Hindlimb muscle (tissue), 1 donor: ENCODE measurements at regions not wholly inside any gene's neighbourhood (a gene's known extent, or its start where the extent isn't known, plus 50 kb on each side); places are given as distances from the start of the nearest gene placed in this dataset.
"Not testable (repeated sequence)": the region's sequence is repeated elsewhere in the genome, so short reads cannot be mapped to it uniquely, and the experiment has no call there.

Experiments
- DNase-seq: peaks from one replicate; pipeline ENCODE4 v3.0.0-alpha.2; 2013

DNA sequence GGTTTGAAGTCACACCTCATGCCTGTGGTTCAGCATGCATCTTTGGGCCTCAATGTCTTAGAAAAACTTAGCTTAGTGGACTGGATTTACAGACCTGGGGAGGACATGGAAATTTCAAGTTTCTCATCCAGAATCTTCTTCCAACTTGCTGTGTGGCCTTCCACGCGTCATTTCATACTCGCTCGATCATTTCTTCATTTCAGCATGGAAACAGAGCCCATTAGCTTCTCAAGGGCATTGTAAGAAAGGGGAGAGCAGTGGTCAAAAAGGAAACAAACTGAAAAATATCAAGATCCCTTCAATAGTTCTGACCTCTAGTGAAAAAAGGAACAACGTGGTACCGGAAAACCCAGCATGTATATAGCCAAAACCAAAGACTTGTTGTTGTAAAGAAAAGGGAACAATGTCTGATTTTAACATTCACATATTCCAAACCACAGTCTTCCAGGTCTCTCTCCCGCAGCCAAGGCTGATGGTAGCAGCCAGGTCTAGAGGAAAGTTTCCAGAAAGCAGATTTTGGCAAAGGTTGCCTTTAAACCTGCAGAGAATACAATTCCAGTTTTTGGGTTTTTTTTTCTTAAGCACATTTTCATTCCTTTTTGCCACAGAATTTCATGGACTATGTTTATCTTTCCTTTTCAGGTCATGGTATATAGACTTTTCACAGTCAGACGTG lies 97.0 kb upstream of the CDC42BPA start:
- peak; percentile 81 for DNase-seq

DNA sequence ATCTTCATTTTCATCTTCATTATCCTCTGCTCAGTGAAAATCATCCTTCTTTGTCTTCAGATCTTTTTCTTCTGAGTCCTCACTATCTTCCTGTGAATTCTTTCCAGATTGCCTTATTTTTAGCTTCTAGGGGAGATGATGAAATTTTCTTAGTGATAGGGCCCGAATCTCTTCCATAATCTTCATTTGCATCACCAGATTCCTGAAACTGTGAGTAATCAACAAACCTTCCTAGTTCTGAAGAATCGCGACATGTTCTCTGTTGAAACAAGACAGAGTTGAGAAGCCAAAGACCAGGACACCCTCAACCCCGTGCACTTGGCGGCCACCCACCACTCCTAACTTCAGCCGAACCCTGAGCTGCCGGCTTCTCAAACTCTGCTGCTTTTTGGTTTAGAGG lies 92.8 kb upstream of the CDC42BPA start:
- DNase-seq = no peak

DNA sequence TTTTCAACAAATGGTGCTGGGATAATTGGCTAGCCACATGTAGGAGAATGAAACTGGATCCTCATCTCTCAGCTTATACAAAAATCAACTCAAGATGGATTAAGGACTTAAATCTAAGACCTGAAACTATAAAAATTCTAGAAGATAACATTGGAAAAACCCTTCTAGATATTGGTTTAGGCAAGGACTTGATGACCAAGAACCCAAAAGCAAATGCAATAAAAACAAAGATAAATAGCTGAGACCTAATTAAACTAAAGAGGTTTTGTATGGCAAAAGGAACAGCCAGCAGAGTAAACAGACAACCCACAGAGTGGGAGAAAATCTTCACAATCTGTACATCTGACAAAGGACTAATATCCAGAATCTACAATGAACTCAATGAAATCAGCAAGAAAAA lies 88.0 kb upstream of the CDC42BPA start:
- DNase-seq = not testable (repeated sequence)

DNA sequence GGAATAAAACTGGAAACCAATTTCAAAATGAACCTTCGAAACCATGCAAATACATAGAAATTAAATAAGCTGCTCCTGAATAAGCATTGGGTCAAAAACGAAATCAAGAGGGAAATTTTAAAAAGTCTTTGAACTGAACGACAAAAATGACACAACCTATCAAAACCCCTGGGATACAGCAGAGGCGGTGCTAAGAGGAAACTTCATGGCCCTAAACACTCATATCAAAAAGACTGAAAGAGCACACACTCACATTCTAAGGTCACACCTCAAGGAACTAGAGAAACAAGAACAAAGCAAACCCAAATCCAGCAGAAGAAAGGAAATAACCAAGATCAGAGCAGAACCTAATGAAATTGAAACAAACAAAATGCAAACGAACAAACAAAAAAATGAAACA lies 85.2 kb upstream of the CDC42BPA start:
- DNase-seq = no peak

DNA sequence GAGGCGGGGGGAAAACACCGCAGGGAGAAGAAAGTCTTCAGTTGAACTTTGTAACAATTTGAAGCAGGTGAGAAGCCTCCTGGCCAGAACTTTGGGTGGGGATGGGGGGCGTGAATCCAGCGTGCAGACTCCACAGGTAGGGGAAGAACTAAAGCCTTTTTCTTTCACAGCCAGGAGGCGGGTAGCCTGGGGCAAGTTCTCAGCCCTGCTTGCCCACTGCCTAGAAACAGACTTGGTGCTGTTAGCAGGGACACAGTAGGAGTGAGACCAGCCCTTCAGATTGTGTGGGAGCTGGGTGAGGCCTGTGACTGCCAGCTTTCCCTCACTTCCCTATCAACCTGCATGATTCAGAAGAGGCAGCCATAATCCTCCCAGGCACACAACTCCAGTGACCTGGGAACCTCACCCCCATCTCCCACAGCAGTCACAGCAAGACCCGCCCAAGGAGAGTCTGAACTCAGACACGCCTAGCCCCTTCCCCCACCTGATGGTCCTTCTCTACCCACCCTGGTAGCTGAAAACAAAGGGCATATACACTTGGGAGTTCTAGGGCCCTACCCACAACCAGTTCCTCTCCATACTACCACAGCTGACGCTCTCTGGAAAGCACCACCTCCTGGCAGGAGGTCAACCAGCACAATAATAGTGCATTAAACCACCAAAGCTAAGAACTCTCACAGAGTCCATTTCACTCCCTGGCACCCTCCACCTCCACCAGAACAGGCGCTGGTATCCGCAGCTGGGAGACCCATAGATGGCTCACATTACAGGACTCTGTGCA lies 83.5 kb upstream of the CDC42BPA start:
- no peak for DNase-seq

DNA sequence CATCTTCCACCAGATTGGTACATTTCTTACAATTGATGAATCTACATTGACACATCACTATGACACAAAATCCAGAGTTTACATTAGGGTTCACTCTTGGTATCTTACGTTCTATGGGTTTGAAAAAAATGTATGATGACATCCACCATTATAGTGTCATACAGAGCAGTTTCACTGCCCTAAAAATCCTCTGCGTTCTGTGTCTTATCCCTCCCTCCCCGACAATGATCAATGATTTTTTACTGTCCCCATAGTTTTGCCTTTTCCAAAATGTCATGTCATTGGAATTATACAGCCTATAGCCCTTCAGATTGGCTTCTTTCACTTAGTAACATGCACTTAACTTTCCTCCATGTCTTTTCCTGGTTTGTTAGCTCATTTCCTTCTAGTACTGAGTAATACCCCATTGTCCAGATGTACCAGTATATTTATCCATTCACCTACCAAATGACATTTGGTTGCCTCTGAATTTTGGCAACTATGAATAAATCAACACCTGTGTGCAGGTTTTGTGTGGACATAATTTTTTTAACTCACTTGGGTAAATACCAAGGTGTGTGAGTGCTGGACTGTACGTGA lies 80.9 kb upstream of the CDC42BPA start:
- no peak for DNase-seq

DNA sequence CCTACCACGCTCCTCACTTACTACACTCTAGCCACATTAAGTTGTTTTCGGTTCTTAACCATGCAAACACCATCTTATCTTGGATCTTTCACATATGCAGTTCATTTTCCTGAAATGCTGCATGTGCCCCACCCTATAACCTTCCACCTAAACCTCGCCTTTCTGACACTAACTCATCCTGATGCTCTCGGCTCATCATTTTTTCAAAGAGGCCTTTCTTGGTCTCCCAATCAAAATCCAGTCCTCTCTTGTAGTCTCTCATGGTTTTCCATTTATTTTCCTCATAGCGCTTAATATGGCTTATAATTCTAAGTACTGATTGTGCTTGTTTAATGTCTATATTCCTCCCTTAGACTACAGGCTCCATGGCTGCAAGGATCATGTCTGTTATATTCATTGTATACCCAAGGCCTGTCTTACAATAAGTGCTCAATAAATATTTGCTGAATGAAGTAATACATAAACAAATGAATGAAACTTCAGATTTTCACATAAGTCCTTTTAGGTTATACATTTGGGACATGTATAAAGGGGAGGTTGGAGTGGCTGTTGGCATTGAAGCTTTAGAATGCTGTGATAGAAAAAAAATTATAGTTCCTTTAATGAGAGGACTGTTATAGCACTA lies 79.2 kb upstream of the CDC42BPA start:
- DNase-seq = no peak

DNA sequence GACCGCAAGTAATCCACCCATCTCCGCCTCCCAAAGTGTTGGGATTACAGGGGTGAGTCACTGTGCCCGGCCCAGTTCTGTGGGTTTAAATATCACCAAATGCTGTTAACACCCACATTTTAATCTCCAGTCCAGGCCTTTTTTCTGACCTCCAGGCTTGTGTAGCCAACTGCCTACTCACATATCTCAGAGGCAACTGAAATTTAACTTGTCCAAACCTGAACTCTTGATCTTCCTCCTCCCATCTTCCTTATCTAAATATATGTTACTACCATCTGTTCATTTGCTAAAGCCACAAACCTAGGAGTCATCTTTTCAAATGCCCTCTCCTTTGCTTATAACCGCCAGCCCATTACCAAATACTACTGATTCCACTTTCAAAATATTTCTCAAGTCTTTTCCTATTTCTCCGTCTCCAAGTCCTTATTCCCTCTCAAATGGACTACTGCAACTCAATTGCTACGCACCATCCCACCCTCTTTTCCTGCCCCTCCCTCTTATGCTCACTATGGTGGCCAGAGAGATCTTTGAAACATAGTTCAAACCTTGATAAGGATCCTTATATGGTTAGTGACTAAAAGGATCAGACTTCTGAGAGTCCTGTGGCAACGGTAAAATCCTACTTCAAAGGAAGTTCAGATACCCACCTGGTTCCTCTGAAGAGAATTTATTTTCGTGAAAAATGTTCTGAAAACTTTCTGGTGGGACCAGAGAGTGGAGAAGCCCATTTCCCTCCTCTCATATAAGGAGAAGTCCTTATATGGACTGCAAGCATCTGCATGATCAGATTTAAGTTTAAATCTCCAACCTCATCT lies 78.5 kb upstream of the CDC42BPA start:
- DNase-seq = no peak

DNA sequence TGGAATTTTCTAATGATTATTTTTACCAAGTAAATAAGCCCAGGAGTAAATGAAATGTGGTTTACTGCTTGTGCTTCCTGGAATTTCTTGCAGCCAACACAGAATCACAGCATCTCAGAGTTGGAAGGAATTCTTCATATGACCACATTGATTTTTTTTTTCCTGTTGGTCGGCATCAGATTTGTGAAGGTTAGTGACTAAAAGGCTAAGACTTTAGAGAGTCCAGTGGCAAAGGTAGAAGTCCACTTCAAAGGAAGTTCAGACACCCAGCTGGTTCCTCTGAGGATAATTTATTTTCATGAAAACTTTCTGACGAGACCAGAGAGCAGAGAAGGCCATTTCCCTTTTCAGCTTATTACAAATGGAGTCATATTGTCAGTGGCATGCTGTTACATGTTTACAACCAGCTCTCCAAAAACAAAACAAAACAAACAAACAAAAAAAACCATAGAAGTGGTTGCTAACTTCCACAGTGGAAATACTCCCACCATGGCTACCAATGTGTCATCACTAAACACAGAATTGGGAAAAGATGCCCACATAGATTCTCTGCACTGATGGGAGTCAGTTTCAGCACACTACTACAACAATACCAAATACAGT lies 77.2 kb upstream of the CDC42BPA start:
- DNase-seq = no peak

DNA sequence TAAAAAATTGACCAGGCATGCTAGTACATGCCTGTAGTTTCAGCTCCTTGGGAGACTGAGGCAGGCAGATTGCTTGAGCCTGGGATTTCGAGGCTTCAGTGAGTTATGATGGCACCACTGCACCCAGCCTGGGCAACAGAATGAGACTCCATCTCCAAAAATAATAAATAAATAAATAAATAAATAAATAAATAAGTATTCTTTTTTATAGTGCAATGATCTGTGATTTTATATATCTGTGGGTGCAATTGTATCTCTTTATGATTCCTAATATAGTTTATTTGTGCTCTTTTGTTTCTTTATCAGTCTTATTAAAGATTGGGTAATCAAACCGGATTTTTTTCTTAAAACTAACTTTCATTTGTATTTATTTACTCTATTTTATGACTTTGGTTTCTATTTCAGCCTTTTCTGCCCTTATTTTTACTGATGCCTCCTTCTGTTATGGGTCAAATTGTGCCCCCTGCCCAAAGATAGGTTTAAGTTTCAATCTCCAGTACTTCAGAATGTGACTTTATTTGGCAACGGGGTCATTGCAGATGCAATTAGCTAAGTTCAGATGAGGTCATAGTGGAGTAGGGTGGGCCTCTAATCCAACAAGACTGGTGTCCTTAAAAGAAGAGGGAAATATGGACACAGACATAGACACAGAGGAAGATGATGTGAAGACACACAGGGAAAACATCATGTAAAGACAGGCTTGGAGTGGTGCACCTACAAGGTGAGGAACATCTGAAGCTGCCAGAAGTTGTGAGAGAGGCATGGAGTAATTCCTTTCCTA lies 74.9 kb upstream of the CDC42BPA start:
- no peak for DNase-seq

DNA sequence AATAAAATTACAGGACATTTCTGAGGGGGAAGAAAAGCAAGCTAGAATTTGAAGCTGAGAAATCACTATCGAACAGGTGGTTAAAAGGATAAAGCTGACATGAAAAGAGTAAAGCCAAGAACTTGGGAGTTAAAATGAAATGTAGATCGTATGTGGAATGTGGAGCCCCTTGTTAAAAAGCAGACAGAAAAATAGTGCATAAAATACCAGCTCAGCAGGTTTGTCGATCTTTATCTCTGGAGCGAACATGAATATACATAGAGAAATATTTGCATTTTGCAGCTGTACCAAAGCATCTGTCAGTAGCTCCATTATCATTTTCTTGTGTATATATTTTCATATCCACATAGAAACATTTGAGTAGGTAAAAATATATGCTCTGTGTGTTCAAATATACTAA lies 73.6 kb upstream of the CDC42BPA start:
- no peak for DNase-seq

DNA sequence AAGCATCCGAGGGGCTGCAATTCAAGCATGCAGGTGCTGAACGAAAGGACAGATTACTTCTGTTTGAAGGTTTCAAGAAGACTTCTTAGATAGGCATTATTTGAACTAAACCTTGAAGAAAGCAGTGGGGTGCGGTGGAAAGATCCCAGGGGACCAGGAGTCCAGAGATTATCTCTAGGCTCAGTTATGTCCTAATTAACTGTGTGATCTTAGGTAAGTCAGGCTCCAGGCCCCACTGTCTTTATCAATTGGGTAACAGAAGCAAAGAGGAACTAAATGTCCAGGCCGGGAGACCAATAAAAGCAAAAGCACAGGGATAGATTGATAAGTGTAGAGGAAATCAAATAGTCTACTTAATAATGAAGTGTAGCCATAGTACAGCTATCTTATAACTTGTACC lies 72.9 kb upstream of the CDC42BPA start:
- DNase-seq = no peak

DNA sequence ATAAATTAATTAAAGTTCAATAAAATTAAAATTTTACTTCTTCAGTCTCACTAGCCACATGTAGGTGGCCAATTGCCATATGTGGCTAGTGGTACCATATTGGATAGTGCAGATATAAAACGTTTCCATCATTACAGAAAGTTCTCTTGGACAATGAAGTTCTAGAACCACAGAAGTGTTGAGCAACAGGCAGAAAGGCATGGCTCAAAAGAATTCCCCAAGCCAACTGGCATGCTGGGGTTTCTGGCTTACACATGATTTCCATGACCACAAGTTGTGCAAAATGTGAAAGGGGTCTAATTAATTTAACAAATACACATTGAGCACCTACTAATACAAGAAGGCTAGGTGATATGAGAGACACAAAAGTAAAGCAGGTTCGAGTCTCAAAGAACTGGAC lies 72.2 kb upstream of the CDC42BPA start:
- DNase-seq = no peak

DNA sequence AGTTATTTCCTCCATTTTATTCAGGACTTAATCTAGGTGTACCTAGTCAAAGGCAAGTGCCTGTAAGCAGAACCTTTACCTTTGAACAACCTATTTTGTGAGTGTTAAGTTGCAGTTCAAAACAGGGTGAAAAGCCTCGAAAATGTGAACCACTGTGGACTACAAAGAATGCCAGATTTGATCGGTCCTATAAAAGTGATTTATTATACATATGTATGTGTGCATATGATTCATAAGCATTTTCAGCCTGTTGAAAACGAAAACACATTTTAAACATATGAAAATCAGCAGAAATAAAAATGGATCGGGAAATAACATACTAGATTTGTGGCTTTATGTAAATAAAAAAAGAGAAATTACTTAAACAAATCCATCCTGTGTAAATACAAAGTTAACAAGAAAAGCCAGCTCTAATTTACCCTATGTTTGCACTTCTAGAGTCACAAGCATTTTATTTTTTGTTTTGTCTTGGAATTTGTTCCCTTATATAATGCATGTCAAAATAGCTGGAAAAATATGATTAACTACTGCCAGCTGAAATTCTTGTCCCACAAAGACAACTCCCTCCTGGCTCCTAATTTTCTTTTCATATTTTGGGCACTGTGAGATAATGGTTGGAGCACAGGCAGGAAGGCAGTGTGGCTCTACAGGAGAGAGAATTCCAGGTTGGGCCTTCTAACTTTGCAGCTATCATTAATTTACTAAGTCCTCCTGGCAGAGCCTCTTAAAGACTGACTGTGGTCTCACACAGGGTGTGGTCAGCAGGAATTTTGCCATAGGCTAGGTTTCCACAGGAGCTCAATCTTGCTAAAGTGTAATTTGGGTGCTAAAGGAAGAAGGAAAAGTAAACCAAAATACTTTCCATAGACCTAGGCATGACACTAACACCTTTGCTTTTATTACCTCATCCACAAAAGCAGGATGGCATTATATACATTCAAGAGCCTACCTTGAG lies 70.2 kb upstream of the CDC42BPA start:
- no peak for DNase-seq

DNA sequence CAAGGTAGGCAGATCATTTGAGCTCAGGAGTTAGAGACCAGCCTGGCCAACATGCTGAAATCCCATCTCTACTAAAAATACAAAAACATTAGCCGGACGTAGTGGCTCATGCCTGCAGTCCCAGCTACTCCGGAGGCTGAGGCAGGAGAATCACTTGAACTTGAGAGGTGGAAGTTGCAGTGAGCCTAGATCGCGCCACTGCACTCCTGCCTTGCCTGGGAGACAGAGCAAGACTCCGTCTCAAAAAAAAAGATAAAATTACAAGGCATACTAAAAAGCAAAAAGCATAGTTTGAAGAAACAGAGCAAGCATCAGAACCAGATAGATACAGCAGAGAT lies 61.2 kb upstream of the CDC42BPA start:
- no peak for DNase-seq

DNA sequence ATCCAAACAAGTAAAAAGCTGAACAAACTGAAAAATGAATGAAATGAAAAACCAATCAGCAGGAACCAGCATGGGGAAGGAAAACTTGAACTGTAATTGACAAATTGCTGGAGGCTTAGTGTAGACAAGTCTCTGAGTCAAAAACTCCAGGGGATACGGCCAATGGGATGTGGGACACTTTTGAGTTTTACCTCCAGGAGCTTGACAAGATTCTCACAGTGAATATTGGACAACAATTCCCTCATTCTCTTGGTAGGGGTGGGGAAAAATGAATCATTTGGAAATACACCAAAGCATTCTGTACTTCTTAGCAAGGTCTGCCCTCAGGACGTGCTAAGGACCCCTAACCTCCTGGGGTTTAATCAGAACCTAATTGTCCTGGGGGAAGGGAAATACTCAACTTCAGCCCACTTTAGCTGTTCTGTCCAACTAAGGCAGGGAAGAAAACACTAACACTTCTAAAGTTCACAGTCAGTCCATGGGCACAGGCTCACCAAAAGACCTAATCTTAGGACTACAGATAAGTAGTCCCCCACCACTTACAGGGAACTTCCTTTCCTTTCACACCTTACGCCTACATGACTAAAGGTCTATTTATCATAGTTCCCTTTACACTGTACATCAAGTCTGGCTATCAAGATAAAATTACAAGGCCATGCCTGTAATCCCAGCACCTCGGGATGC lies 60.7 kb upstream of the CDC42BPA start:
- no peak for DNase-seq

DNA sequence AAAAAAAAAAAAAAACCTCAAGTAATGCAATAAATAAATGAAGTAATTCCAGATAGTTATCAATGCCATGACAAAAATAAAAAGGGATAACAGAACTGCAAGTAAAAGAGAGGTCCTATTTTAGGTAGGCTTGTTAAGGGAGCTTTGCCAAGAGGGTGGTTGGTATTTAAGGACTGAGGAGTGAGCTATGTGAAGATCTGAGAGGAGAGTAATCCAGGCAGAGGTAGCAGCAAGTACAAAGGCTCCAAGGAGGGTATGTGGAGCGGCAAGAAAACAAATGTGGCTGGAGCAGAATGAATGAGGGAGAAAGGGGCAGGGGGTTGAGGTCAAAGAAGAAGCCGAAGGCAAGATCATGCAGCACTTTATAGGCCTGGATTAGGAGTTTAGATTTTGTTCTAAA lies 59.9 kb upstream of the CDC42BPA start:
- no peak for DNase-seq

DNA sequence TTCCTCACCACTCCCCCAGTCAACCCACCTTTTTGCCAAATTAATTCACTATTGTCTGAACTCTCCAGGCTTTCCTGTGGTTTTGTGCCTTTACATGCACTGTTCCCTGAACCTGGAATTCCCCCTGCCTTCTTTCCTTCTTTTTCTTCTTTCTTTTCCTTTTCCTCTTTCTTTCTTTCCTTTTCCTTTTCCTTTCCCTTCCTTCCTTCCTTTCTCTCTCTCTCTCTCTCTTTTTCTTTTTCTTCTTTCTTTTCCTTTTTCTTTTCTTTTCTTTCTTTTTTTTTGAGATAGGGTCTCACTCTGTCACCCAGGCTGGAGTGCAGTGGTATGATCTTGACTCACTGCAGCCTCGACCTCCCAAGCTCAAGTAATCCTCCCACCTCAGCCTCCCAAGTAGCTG lies 56.6 kb upstream of the CDC42BPA start:
- no peak for DNase-seq

DNA sequence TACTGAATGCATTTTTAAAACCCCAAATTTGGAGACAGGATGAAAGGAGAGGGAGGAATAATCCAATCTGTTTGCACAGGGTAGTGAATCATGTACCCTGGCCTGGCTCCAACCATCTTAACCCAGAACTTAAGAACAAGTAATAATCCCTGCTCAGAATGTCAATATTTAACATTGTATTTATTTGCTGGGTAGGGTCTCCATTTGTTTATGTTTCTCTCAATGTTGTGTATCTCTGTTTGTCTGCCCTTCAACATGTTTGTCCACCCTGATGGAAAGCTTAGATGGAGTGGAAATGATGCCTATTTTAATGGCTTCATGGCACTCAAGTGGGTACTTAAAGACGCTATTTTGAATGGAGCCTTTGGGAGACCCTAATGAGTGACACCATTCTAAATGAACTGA lies 54.4 kb upstream of the CDC42BPA start:
- no peak for DNase-seq
